ENCODE measurements at regions not wholly inside any gene's neighbourhood (a gene's known extent, or its start where the extent isn't known, plus 50 kb on each side); places are given as distances from the start of the nearest gene placed in this dataset.

GRCh38 chr14:62626416-62626815, 418.8 kb downstream of the KCNH5 start:
- no peaks in the 10 kb centered on the region for H3K4me1 ChIP-seq (ENCODE audit: control insufficient read depth, insufficient read depth, low read length)
- no peak for TF ChIP-seq CTCF (IDR thresholded peaks at IDR 0.05)
- no peaks in the 10 kb centered on the region for H3K4me1 Mint-ChIP-seq

GRCh38 chr14:62629176-62629725, 416.0 kb downstream of the KCNH5 start:
- H3K27me3 ChIP-seq (ENCODE audit: control insufficient read depth, insufficient read depth, low read length) = no peaks in the 10 kb centered on the region
- Mint-ChIP-seq H3K4me1 (no peaks in the 10 kb centered on the region), H3K4me3 (no peak overlapping the region), H3K9me3 (peaks cover 12 to 26% of the 10 kb centered on the region in 2 donors), H3K27me3 (ENCODE audit: low read depth in 2 of 2) (no peaks in the 10 kb centered on the region), H3K36me3 (no peaks in the 10 kb centered on the region), H3K27ac (no peak overlapping the region)
- no peak overlapping the region for H3K4me3 ChIP-seq (ENCODE audit: low read length)
- DNase-seq (no peak), ATAC-seq (no peak)
- H3K4me1 ChIP-seq (ENCODE audit: control insufficient read depth, insufficient read depth, low read length) = no peaks in the 10 kb centered on the region
- no peak overlapping the region for H3K27ac ChIP-seq (ENCODE audit: low read length)
- H3K9me3 ChIP-seq (ENCODE audit: control insufficient read depth, insufficient read depth, low read length) = peaks cover 6% of the 10 kb centered on the region
- no peak for TF ChIP-seq CTCF (IDR thresholded peaks at IDR 0.05)
- no peaks in the 10 kb centered on the region for H3K36me3 ChIP-seq (ENCODE audit: control insufficient read depth, insufficient read depth, low read length)
- intact Hi-C loops (cut with micrococcal nuclease) = no loop called here
- 82% methylated on average over 5 of the region's 9 CpGs for whole genome bisulfite sequencing (ENCODE audit: insufficient coverage)

More at GRCh38 chr14:62626416-62626815, 418.8 kb downstream of the KCNH5 start:
- no peak for DNase-seq
- Histone ChIP-seq H3K9me3 (ENCODE audit: control insufficient read depth, insufficient read depth, low read length) (peaks cover 3% of the 10 kb centered on the region), H3K4me3 (ENCODE audit: low read length) (no peak overlapping the region), H3K36me3 (ENCODE audit: control insufficient read depth, insufficient read depth, low read length) (no peaks in the 10 kb centered on the region), H3K27ac (ENCODE audit: low read length) (no peak overlapping the region), H3K27me3 (ENCODE audit: control insufficient read depth, insufficient read depth, low read length) (no peaks in the 10 kb centered on the region)
- no peak overlapping the region for H3K27ac Mint-ChIP-seq
- peaks cover 7% of the 10 kb centered on the region for H3K36me3 Mint-ChIP-seq
- H3K9me3 Mint-ChIP-seq = peaks cover 10 to 22% of the 10 kb centered on the region in 2 donors
- intact Hi-C loops (cut with micrococcal nuclease) = no loop called here
- 60% methylated on average over 3 of the region's 5 CpGs for WGBS (ENCODE audit: insufficient coverage)
- no peak overlapping the region for H3K4me3 Mint-ChIP-seq
- H3K27me3 Mint-ChIP-seq (ENCODE audit: low read depth in 2 of 2) = no peaks in the 10 kb centered on the region
- no peak for ATAC-seq

DNA sequence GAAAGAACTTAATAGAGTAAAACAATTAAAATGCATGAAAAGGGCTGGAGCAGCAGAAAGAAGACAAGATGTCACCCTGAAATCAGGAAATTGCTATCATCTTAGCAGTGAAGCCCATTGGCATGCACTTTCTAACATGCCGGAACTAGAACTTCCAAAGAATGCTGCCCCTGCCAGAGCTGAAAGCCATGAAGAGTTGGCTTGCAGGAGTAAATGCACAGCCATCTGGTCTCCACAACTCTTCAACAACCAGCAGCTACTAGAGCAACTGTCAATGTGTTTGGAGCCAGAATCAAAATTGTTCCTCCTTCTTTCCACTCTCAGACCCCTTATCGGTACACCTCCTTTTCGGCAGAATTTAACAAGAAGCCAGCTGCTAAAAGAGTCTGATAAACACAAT, 414.1 kb downstream of the KCNH5 start:
- ATAC-seq = no peak
- H3K9me3 ChIP-seq (ENCODE audit: control insufficient read depth, insufficient read depth, low read length) = peaks cover 4% of the 10 kb centered on the region
- WGBS (ENCODE audit: insufficient coverage) = 86% methylated on average over 3 of the region's 3 CpGs
- H3K4me1 ChIP-seq (ENCODE audit: control insufficient read depth, insufficient read depth, low read length) = no peaks in the 10 kb centered on the region
- Mint-ChIP-seq H3K36me3 (no peaks in the 10 kb centered on the region), H3K4me3 (no peak overlapping the region), H3K27me3 (ENCODE audit: low read depth in 2 of 2) (no peaks in the 10 kb centered on the region), H3K27ac (no peak overlapping the region), H3K9me3 (peaks cover 15 to 24% of the 10 kb centered on the region in 2 donors), H3K4me1 (no peaks in the 10 kb centered on the region)
- H3K27ac ChIP-seq (ENCODE audit: low read length) = no peak overlapping the region
- H3K36me3 ChIP-seq (ENCODE audit: control insufficient read depth, insufficient read depth, low read length) = no peaks in the 10 kb centered on the region
- TF ChIP-seq CTCF (IDR thresholded peaks at IDR 0.05) = no peak
- no peak for DNase-seq
- H3K27me3 ChIP-seq (ENCODE audit: control insufficient read depth, insufficient read depth, low read length) = no peaks in the 10 kb centered on the region
- intact Hi-C loops (cut with micrococcal nuclease) = no loop called here
- H3K4me3 ChIP-seq (ENCODE audit: low read length) = no peak overlapping the region

DNA sequence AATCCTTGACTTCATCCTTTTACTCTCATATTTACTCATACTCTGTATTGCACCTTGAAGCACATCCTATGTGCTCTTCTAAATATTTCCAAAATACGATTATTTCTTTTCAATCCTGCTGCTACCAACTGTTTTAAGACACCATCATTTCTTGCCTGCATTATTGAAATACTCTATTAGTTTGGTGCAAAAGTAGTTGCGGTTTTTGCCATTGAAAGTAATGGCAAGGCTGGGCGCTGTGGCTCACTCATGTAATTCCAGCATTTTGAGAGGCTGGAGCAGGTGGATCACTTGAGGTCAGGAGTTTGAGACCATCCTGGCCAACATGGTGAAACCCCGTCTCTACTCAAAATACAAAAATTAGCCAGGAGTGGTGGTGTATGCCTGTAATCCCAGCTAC, 412.5 kb downstream of the KCNH5 start:
- Histone ChIP-seq H3K27me3 (ENCODE audit: control insufficient read depth, insufficient read depth, low read length) (no peaks in the 10 kb centered on the region), H3K4me3 (ENCODE audit: low read length) (no peak overlapping the region), H3K9me3 (ENCODE audit: control insufficient read depth, insufficient read depth, low read length) (peaks cover 3% of the 10 kb centered on the region), H3K4me1 (ENCODE audit: control insufficient read depth, insufficient read depth, low read length) (no peaks in the 10 kb centered on the region), H3K27ac (ENCODE audit: low read length) (no peak overlapping the region), H3K36me3 (ENCODE audit: control insufficient read depth, insufficient read depth, low read length) (no peaks in the 10 kb centered on the region)
- Mint-ChIP-seq H3K4me3 (no peak overlapping the region), H3K36me3 (no peaks in the 10 kb centered on the region), H3K27ac (no peak overlapping the region), H3K27me3 (ENCODE audit: low read depth in 2 of 2) (no peaks in the 10 kb centered on the region), H3K4me1 (no peaks in the 10 kb centered on the region), H3K9me3 (peaks cover 15 to 20% of the 10 kb centered on the region in 2 donors)
- no peak for DNase-seq
- no peak for ATAC-seq
- intact Hi-C loops (cut with micrococcal nuclease) = no loop called here
- no peak for TF ChIP-seq CTCF (IDR thresholded peaks at IDR 0.05)
- 85% methylated on average over 4 of the region's 4 CpGs for WGBS (ENCODE audit: insufficient coverage)

Measured in natural killer cell (primary cell).